C4-2B (cell line): ENCODE measurements at regions not wholly inside any gene's neighbourhood (a gene's known extent, or its start where the extent isn't known, plus 50 kb on each side); places are given as distances from the start of the nearest gene placed in this dataset.

Experiments
- H3K27ac ChIP-seq: fragments of 450-650 bp; 2 replicates; pipeline ENCODE4 v1.5.1; 2017
- CTCF ChIP-seq: fragments of 450-650 bp; conservative IDR thresholded peaks from 2 replicates; pipeline ENCODE4 v1.5.1; 2017; ENCODE audit warnings: mild to moderate bottlenecking
- ZFX ChIP-seq: fragments of 450-650 bp; IDR thresholded peaks from 2 replicates; pipeline ENCODE4 v1.6.1; 2017

GRCh38 chr14:51521764-51522163 lies 129.9 kb upstream of the FRMD6 start:
- TF ChIP-seq CTCF: no peak
- TF ChIP-seq ZFX: no peak

GRCh38 chr14:51523243-51523642 lies 128.5 kb upstream of the FRMD6 start:
- no peak overlapping the region for H3K27ac ChIP-seq
- TF ChIP-seq ZFX: no peak
- TF ChIP-seq CTCF: no peak

More at GRCh38 chr14:51521764-51522163, 129.9 kb upstream of the FRMD6 start:
- H3K27ac ChIP-seq: no peak overlapping the region

GRCh38 chr14:51525739-51526138 lies 126.0 kb upstream of the FRMD6 start:
- no peak for TF ChIP-seq ZFX
- TF ChIP-seq CTCF: no peak
- no peak overlapping the region for H3K27ac ChIP-seq

GRCh38 chr14:51527073-51527472 lies 124.6 kb upstream of the FRMD6 start:
- no peak overlapping the region for H3K27ac ChIP-seq

GRCh38 chr14:51529736-51530135 lies 122.0 kb upstream of the FRMD6 start:
- TF ChIP-seq ZFX: no peak
- TF ChIP-seq CTCF: no peak
- H3K27ac ChIP-seq: no peak overlapping the region

More at GRCh38 chr14:51527073-51527472, 124.6 kb upstream of the FRMD6 start:
- TF ChIP-seq CTCF (no peak), ZFX (no peak)

- no peak for TF ChIP-seq ZFX
- TF ChIP-seq CTCF: no peak
- peak overlapping the region; percentile 85; the same call in 1 of the 2 replicates for H3K27ac ChIP-seq
Observed at GRCh38 chr14:51533160-51533559, 118.5 kb upstream of the FRMD6 start.

GRCh38 chr14:51533872-51534553 lies 117.7 kb upstream of the FRMD6 start:
- no peak for TF ChIP-seq CTCF
- TF ChIP-seq ZFX: no peak
- H3K27ac ChIP-seq: peak overlapping the region; percentile 85
